ENCODE measurements at regions not wholly inside any gene's neighbourhood (a gene's known extent, or its start where the extent isn't known, plus 50 kb on each side); places are given as distances from the start of the nearest gene placed in this dataset.

GRCh38 chr2:139230881-139231280, 450.7 kb upstream of the NXPH2 start:
- no peak for TF ChIP-seq MAX (IDR thresholded peaks at IDR 0.05; ENCODE audit: low read depth)
- TF ChIP-seq FOXM1 (IDR thresholded peaks at IDR 0.05; ENCODE audit: low read depth), result no peak
- no peak for TF ChIP-seq TAF1 (IDR thresholded peaks at IDR 0.05; ENCODE audit: borderline replicate concordance, low read depth, low read length)
- TF ChIP-seq EP300 (IDR thresholded peaks at IDR 0.05; ENCODE audit: borderline replicate concordance in 1 of 2, low read depth in 1 of 2, low read length in 1 of 2), result no peak
- no peak for TF ChIP-seq CTCF (IDR thresholded peaks at IDR 0.05)
- TF ChIP-seq EZH2phosphoT487 (IDR thresholded peaks at IDR 0.05; ENCODE audit: borderline replicate concordance, low read depth), result no peak
- no peak for TF ChIP-seq JUND (IDR thresholded peaks at IDR 0.05)
- TF ChIP-seq PBX3 (IDR thresholded peaks at IDR 0.05), result no peak
- no peak for TF ChIP-seq REST (IDR thresholded peaks at IDR 0.05; ENCODE audit: low read depth, low read length)
- TF ChIP-seq YY1 (IDR thresholded peaks at IDR 0.05; ENCODE audit: low read depth), result no peak

All from SK-N-SH (cell line).